Natural killer cell (primary cell): ENCODE measurements at regions not wholly inside any gene's neighbourhood (a gene's known extent, or its start where the extent isn't known, plus 50 kb on each side); places are given as distances from the start of the nearest gene placed in this dataset.

ENCODE experiments used
- ATAC-seq, 3 donors: fragments of 150-1000 bp in 2 of 3; fragments of 200-7000 bp in 1 of 3; cut with Tn5 transposase; 1 replicate in 1 of 3; 2 replicates in 2 of 3; pipeline ENCODE4 v1.10.0; 2021; ENCODE audit warnings: mild to moderate bottlenecking in 2 of 3, moderate library complexity in 2 of 3
- DNase-seq, 2 donors: peaks; one replicate each; pipeline versions ENCODE4 v3.0.0 to v3.0.0-alpha.2; 2013 to 2021; ENCODE audit warnings: mixed read lengths in 1 of 2
- H3K27ac ChIP-seq: one replicate; pipeline ENCODE4 v1.5.1; 2013; ENCODE audit warnings: mild to moderate bottlenecking, low read length
- H3K27me3 ChIP-seq: one replicate; pipeline ENCODE4 v1.6.1; 2013; ENCODE audit warnings: low read length; ENCODE audit not compliant: control insufficient read depth, insufficient read depth
- H3K36me3 ChIP-seq: one replicate; pipeline ENCODE4 v1.6.1; 2013; ENCODE audit warnings: low read length; ENCODE audit not compliant: control insufficient read depth, insufficient read depth
- H3K4me1 ChIP-seq: one replicate; pipeline ENCODE4 v1.6.1; 2013; ENCODE audit warnings: low read length; ENCODE audit not compliant: control insufficient read depth, insufficient read depth
- H3K4me3 ChIP-seq: one replicate; pipeline ENCODE4 v1.5.1; 2013; ENCODE audit warnings: low read length
- H3K9me3 ChIP-seq: one replicate; pipeline ENCODE4 v1.6.1; 2013; ENCODE audit warnings: low read length; ENCODE audit not compliant: control insufficient read depth, insufficient read depth
- H3K27ac Mint-ChIP-seq, 2 donors: one replicate each; pipeline ENCODE4 v1.8.0; 2022; ENCODE audit warnings: mild to moderate bottlenecking in 2 of 2, mixed read lengths in 2 of 2, moderate library complexity in 1 of 2
- H3K27me3 Mint-ChIP-seq, 2 donors: one replicate each; pipeline ENCODE4 v1.8.0; 2022; ENCODE audit warnings: low read depth in 2 of 2, mixed read lengths in 2 of 2
- H3K36me3 Mint-ChIP-seq: one replicate; pipeline ENCODE4 v1.8.0; 2022; ENCODE audit warnings: mixed read lengths
- H3K4me1 Mint-ChIP-seq, 2 donors: one replicate each; pipeline ENCODE4 v1.8.0; 2022; ENCODE audit warnings: mixed read lengths in 2 of 2
- H3K4me3 Mint-ChIP-seq: one replicate; pipeline ENCODE4 v1.8.0; 2022; ENCODE audit warnings: mild to moderate bottlenecking, moderate library complexity, mixed read lengths
- H3K9me3 Mint-ChIP-seq, 2 donors: one replicate each; pipeline ENCODE4 v1.8.0; 2022; ENCODE audit warnings: mixed read lengths in 2 of 2
- CTCF ChIP-seq: fragments of 200-600 bp; IDR thresholded peaks from one replicate; pipeline ENCODE4 v1.8.0; 2022; ENCODE audit warnings: antibody characterized with exemption
- WGBS: methylation state at CpG from one replicate; pipeline ENCODE4 v1.1.7; 2013; ENCODE audit warnings: missing lambda C conversion rate; ENCODE audit not compliant: insufficient coverage; 5-methylcytosine and 5-hydroxymethylcytosine counted together
- intact Hi-C: fragments of 100-400 bp; cut with micrococcal nuclease; formaldehyde crosslinking; loops from one replicate; pipeline ENCODE4 v1.14.2; 2022

- H3K27me3 ChIP-seq: no peaks in the 10 kb centered on the region
- DNase-seq (no peak), ATAC-seq (no peak)
- Mint-ChIP-seq H3K27me3 (no peaks in the 10 kb centered on the region), H3K36me3 (no peaks in the 10 kb centered on the region), H3K4me3 (no peak overlapping the region), H3K9me3 (peaks cover 7 to 8% of the 10 kb centered on the region in 2 donors), H3K4me1 (no peaks in the 10 kb centered on the region), H3K27ac (no peak overlapping the region)
- H3K4me1 ChIP-seq: no peaks in the 10 kb centered on the region
- WGBS: 78% methylated on average over 1 of the region's 1 CpG
- no peaks in the 10 kb centered on the region for H3K36me3 ChIP-seq
- no peak overlapping the region for H3K4me3 ChIP-seq
- H3K9me3 ChIP-seq: no peaks in the 10 kb centered on the region
- no peak for TF ChIP-seq CTCF
- intact Hi-C loops: no loop called here
- no peak overlapping the region for H3K27ac ChIP-seq
Measured at GRCh38 chr2:184308706-184309105, 289.6 kb upstream of the ZNF804A start.

GRCh38 chr2:184312970-184313369 lies 285.4 kb upstream of the ZNF804A start:
- Mint-ChIP-seq H3K27ac (no peak overlapping the region), H3K36me3 (no peaks in the 10 kb centered on the region), H3K4me3 (no peak overlapping the region), H3K4me1 (no peaks in the 10 kb centered on the region), H3K27me3 (no peaks in the 10 kb centered on the region), H3K9me3 (peaks cover 11 to 19% of the 10 kb centered on the region in 2 donors)
- H3K27me3 ChIP-seq: no peaks in the 10 kb centered on the region
- TF ChIP-seq CTCF: no peak
- DNase-seq (no peak), ATAC-seq (no peak)
- no peaks in the 10 kb centered on the region for H3K4me1 ChIP-seq
- no peaks in the 10 kb centered on the region for H3K36me3 ChIP-seq
- no peaks in the 10 kb centered on the region for H3K9me3 ChIP-seq
- H3K27ac ChIP-seq: no peak overlapping the region
- intact Hi-C loops: no loop called here
- WGBS: 81% methylated on average over 6 of the region's 7 CpGs
- H3K4me3 ChIP-seq: no peak overlapping the region

GRCh38 chr2:184314829-184315228 lies 283.5 kb upstream of the ZNF804A start:
- Mint-ChIP-seq H3K4me1 (no peaks in the 10 kb centered on the region), H3K9me3 (peaks cover 13 to 22% of the 10 kb centered on the region in 2 donors), H3K27me3 (no peaks in the 10 kb centered on the region), H3K27ac (no peak overlapping the region), H3K4me3 (no peak overlapping the region), H3K36me3 (no peaks in the 10 kb centered on the region)
- no peaks in the 10 kb centered on the region for H3K36me3 ChIP-seq
- H3K9me3 ChIP-seq: no peaks in the 10 kb centered on the region
- no peaks in the 10 kb centered on the region for H3K27me3 ChIP-seq
- DNase-seq: no peak
- intact Hi-C loops: no loop called here
- no peak overlapping the region for H3K4me3 ChIP-seq
- no peak for TF ChIP-seq CTCF
- WGBS: 91% methylated on average over 2 of the region's 2 CpGs
- no peak overlapping the region for H3K27ac ChIP-seq
- no peak for ATAC-seq
- H3K4me1 ChIP-seq: no peaks in the 10 kb centered on the region

DNA sequence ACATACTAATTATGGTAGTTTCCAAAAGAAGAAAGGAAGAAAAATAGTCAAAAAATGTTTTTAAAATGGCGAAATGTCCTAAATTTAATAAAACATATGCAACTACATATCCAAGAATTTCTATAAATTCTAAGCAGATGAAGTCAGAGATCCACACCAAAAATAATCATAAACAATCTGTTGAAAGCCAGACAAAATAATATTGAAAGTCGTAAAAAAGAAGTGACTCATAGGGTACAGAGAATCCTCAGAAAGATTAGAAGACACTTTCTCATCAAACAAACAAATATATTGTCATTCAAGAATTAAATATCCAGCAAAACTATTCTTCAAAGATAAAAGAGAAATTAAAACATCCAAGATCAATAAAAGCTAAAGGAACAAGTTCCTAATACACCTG lies 281.4 kb upstream of the ZNF804A start:
- H3K27ac ChIP-seq: no peak overlapping the region
- WGBS: 100% methylated on average over 1 of the region's 2 CpGs
- H3K36me3 Mint-ChIP-seq: no peaks in the 10 kb centered on the region

More for the DNA sequence above, 281.4 kb upstream of the ZNF804A start:
- DNase-seq (no peak), ATAC-seq (no peak)
- Histone ChIP-seq H3K27me3 (no peaks in the 10 kb centered on the region), H3K4me3 (no peak overlapping the region), H3K36me3 (no peaks in the 10 kb centered on the region), H3K9me3 (no peaks in the 10 kb centered on the region), H3K4me1 (no peaks in the 10 kb centered on the region)
- H3K4me1 Mint-ChIP-seq: no peaks in the 10 kb centered on the region
- TF ChIP-seq CTCF: no peak
- no peak overlapping the region for H3K27ac Mint-ChIP-seq
- no peak overlapping the region for H3K4me3 Mint-ChIP-seq
- H3K27me3 Mint-ChIP-seq: no peaks in the 10 kb centered on the region
- intact Hi-C loops: no loop called here
- H3K9me3 Mint-ChIP-seq: peaks cover 18 to 29% of the 10 kb centered on the region in 2 donors
